ENCODE measurements at regions not wholly inside any gene's neighbourhood (a gene's known extent, or its start where the extent isn't known, plus 50 kb on each side); places are given as distances from the start of the nearest gene placed in this dataset.

- Histone ChIP-seq H3K36me3 (replicated peaks in 1 of 2) (no peaks in the 10 kb centered on the region), H3K27me3 (no peaks in the 10 kb centered on the region), H3K27ac (no peak overlapping the region), H3K4me3 (no peak overlapping the region), H3K9me3 (replicated peaks in 1 of 3) (no peaks in the 10 kb centered on the region), H3K4me1 (replicated peaks in 1 of 2) (no peaks in the 10 kb centered on the region)
- 36 to 51% (median 45%) methylated on average over 2 of the region's 2 CpGs for WGBS, 4 donors
- TF ChIP-seq POLR2A (IDR thresholded peaks at IDR 0.05) = no peak
- TF ChIP-seq, protein P1, sequence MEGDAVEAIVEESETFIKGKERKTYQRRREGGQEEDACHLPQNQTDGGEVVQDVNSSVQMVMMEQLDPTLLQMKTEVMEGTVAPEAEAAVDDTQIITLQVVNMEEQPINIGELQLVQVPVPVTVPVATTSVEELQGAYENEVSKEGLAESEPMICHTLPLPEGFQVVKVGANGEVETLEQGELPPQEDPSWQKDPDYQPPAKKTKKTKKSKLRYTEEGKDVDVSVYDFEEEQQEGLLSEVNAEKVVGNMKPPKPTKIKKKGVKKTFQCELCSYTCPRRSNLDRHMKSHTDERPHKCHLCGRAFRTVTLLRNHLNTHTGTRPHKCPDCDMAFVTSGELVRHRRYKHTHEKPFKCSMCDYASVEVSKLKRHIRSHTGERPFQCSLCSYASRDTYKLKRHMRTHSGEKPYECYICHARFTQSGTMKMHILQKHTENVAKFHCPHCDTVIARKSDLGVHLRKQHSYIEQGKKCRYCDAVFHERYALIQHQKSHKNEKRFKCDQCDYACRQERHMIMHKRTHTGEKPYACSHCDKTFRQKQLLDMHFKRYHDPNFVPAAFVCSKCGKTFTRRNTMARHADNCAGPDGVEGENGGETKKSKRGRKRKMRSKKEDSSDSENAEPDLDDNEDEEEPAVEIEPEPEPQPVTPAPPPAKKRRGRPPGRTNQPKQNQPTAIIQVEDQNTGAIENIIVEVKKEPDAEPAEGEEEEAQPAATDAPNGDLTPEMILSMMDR (IDR thresholded peaks at IDR 0.05) = no peak
- intact Hi-C loops (cut with DNase I) = no loop called here
- DNase-seq = no peak
Measured at GRCh38 chr1:177864538-177865305, 105.1 kb downstream of the SEC16B start.

DNA sequence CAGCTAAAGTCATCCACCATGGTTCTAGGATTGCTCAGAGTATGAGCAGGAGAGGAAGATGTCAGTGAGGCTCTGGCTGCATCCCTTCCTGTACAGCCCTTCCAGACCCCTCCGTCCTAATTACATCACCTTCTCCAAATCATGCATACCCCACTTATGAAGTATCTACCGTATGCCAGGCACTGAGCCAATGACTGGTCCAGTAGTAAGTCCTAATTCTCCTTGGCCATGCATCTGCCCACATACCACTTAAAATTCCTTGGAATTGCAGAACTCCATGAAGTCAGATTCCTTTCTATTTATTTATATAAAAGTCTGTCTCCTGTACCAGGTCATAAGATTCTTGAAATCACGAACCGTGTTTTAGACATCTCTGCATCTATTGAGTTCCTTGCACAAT, 106.1 kb downstream of the SEC16B start:
- Histone ChIP-seq H3K4me3 (no peak overlapping the region), H3K27me3 (no peaks in the 10 kb centered on the region), H3K36me3 (replicated peaks in 1 of 2) (no peaks in the 10 kb centered on the region), H3K4me1 (replicated peaks in 1 of 2) (no peaks in the 10 kb centered on the region), H3K27ac (no peak overlapping the region), H3K9me3 (replicated peaks in 1 of 3) (no peaks in the 10 kb centered on the region)
- TF ChIP-seq, protein P1 (IDR thresholded peaks at IDR 0.05) = no peak
- TF ChIP-seq POLR2A (IDR thresholded peaks at IDR 0.05) = no peak
- DNase-seq = no peak
- WGBS, 4 donors = 74 to 96% (median 87%) methylated on average over 4 of the region's 4 CpGs
- intact Hi-C loops (cut with DNase I) = no loop called here

- Histone ChIP-seq H3K36me3 (replicated peaks in 1 of 2) (no peaks in the 10 kb centered on the region), H3K9me3 (replicated peaks in 1 of 3) (no peaks in the 10 kb centered on the region), H3K4me3 (no peak overlapping the region), H3K27ac (no peak overlapping the region), H3K27me3 (no peaks in the 10 kb centered on the region), H3K4me1 (replicated peaks in 1 of 2) (no peaks in the 10 kb centered on the region)
- WGBS, 4 donors = 48 to 56% (median 53%) methylated on average over 2 of the region's 2 CpGs
- intact Hi-C loops (cut with DNase I) = no loop called here
- TF ChIP-seq, protein P1 (IDR thresholded peaks at IDR 0.05) = no peak
- TF ChIP-seq POLR2A (IDR thresholded peaks at IDR 0.05) = no peak
- DNase-seq = no peak
Measured at GRCh38 chr1:177862916-177863315, 106.9 kb downstream of the SEC16B start.

- Histone ChIP-seq H3K27me3 (no peaks in the 10 kb centered on the region), H3K4me3 (no peak overlapping the region), H3K27ac (no peak overlapping the region), H3K9me3 (replicated peaks in 1 of 3) (no peaks in the 10 kb centered on the region), H3K36me3 (replicated peaks in 1 of 2) (no peaks in the 10 kb centered on the region), H3K4me1 (replicated peaks in 1 of 2) (no peaks in the 10 kb centered on the region)
- no peak for DNase-seq
- intact Hi-C loops (cut with DNase I) = no loop called here
- no peak for TF ChIP-seq POLR2A (IDR thresholded peaks at IDR 0.05)
- TF ChIP-seq, protein P1 (IDR thresholded peaks at IDR 0.05) = no peak
- WGBS, 4 donors = 62 to 76% (median 64%) methylated on average over 2 of the region's 2 CpGs
Measured at GRCh38 chr1:177859572-177859971, 110.3 kb downstream of the SEC16B start.

Data from adrenal gland (tissue), 9 donors.